ENCODE measurements at regions not wholly inside any gene's neighbourhood (a gene's known extent, or its start where the extent isn't known, plus 50 kb on each side); places are given as distances from the start of the nearest gene placed in this dataset.

DNA sequence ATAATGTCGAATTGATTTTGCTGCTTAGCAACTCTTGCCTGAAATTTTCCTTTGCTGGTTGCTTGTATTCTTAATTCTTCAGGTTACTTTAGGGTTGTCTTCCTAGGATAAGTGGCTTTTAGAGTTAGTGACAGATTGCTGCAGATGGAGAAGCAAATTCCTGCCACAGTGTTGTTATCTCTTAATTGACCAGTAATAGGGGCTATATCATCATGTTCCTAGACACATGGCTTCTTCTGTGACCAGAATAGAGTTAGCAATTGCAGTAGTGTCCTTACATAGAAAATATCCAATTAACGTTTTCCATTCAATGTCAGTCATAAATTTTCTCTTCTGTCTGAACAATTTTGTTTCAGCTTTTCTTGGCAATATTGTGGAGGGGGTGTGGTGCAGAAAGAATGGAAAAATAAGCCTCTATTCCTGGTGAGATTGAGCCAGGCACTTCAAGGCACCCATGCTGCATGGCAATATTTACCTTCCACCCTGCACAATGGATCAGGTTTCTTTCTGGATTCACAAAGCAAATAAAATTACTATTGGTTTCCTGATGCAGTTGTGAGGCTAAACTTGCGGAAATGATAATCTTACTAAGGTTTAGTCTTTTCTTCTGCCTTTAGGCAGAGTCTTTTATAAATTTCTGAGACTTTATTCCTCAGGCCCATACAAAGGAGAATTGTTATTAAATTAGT is 1481.5 kb downstream of the EFNA5 start:
- Histone ChIP-seq H3K4me3 (no peak overlapping the region), H3K27ac (no peak overlapping the region), H3K36me3 (no peaks in the 10 kb centered on the region), H3K27me3 (no peaks in the 10 kb centered on the region), H3K9me3 (ENCODE audit: low read depth) (no peaks in the 10 kb centered on the region), H3K4me1 (ENCODE audit: low read depth) (no peaks in the 10 kb centered on the region)
- DNase-seq (ENCODE audit: low read depth in 1 of 2, low spot score in 1 of 2): no peak
- no peak for TF ChIP-seq CTCF (IDR thresholded peaks at IDR 0.05; ENCODE audit: low read depth, low read length)

GRCh38 chr5:106185661-106186081 is 1485.1 kb downstream of the EFNA5 start:
- TF ChIP-seq CTCF (IDR thresholded peaks at IDR 0.05; ENCODE audit: low read depth, low read length): no peak
- Histone ChIP-seq H3K27me3 (no peaks in the 10 kb centered on the region), H3K9me3 (ENCODE audit: low read depth) (no peaks in the 10 kb centered on the region), H3K4me1 (ENCODE audit: low read depth) (peaks cover 12% of the 10 kb centered on the region), H3K27ac (no peak overlapping the region), H3K4me3 (no peak overlapping the region), H3K36me3 (no peaks in the 10 kb centered on the region)
- no peak for DNase-seq (ENCODE audit: low read depth in 1 of 2, low spot score in 1 of 2)

DNA sequence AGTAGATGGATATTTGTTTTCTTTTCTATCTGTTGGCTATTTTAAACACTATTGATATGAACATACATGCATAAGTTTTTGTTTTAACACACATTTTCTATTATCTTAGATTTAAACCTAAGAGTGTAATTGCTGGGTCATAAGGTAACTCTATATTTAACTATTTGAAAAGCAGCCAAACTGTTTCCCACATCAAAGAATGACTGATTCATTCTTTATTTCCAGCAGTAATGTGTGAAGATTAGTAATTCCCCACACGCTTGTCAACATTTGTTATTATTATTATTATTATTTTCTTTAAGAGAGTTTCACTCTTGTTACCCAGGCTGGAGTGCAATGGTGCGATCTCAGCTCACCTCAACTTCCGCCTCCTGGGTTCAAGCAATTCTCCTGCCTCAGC is 1495.8 kb downstream of the EFNA5 start:
- Histone ChIP-seq H3K36me3 (no peaks in the 10 kb centered on the region), H3K4me3 (no peak overlapping the region), H3K27ac (no peak overlapping the region), H3K9me3 (ENCODE audit: low read depth) (no peaks in the 10 kb centered on the region), H3K27me3 (no peaks in the 10 kb centered on the region), H3K4me1 (ENCODE audit: low read depth) (no peaks in the 10 kb centered on the region)
- no peak for TF ChIP-seq CTCF (IDR thresholded peaks at IDR 0.05; ENCODE audit: low read depth, low read length)
- DNase-seq (ENCODE audit: low read depth in 1 of 2, low spot score in 1 of 2): no peak

DNA sequence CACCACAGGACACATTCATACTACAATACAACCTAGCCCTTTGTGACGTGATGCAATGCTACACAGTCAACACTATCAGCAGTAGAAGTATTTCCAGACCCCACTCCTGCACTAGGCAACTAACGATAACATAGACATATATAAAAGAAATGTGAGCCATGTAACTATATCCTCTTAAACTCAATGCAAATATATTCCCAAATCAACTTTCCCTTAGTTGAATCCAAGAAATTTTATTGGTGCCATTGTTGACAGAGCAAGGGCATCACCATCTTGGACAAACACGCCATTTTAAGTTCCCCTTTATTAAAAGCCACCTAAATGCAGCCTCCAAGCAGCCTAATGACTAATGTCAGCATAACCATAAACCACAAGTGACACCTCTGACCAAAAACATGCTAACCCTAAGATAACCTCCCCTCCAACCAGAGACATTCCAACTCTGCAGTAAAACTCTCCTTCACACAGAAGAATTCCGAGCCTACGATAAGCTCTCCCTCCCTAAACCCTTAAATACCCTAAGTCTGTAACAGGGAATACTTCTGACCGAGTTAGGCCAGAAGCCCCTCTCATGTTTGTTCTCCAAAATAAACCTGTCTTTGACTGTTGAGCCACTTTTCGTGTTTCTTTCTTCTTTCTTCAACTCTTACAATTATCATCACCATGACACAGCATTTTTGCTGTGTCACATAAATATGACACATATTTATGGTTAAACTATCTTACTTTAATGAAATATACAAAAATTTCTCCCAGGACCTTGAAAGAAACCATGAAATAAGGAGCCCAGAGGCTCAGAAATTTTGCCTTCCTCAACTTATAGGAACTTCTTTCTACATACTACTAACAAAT is 1497.8 kb downstream of the EFNA5 start:
- H3K27ac ChIP-seq: no peak overlapping the region
- no peaks in the 10 kb centered on the region for H3K36me3 ChIP-seq
- no peak overlapping the region for H3K4me3 ChIP-seq
- peak in 1 of 2 donors; percentile 25 for DNase-seq (ENCODE audit: low read depth in 1 of 2, low spot score in 1 of 2)
- no peaks in the 10 kb centered on the region for H3K4me1 ChIP-seq (ENCODE audit: low read depth)
- no peaks in the 10 kb centered on the region for H3K27me3 ChIP-seq
- no peaks in the 10 kb centered on the region for H3K9me3 ChIP-seq (ENCODE audit: low read depth)
- no peak for TF ChIP-seq CTCF (IDR thresholded peaks at IDR 0.05; ENCODE audit: low read depth, low read length)

DNA sequence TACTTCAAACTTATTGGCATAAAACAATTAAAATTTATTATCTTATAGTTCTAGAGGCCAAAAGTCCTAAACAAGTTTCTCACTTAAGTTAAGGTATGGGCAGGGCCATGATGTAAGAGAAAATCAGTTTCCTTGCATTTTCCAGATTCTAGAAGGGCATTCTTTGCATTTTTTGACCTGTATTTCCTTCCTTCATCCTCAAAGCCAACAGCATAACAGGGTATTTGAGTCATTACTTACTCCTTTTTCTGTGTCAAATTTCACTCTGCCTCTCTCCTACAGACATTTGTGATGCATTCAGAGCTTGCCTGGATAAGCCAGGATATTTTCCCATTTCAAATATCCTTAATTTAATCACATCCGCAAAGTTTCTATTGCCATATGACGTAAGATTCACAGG is 1499.0 kb downstream of the EFNA5 start:
- H3K4me3 ChIP-seq: no peak overlapping the region
- H3K4me1 ChIP-seq (ENCODE audit: low read depth): no peaks in the 10 kb centered on the region
- H3K9me3 ChIP-seq (ENCODE audit: low read depth): no peaks in the 10 kb centered on the region
- TF ChIP-seq CTCF (IDR thresholded peaks at IDR 0.05; ENCODE audit: low read depth, low read length): no peak
- no peaks in the 10 kb centered on the region for H3K27me3 ChIP-seq
- no peaks in the 10 kb centered on the region for H3K36me3 ChIP-seq
- DNase-seq (ENCODE audit: low read depth in 1 of 2, low spot score in 1 of 2): peak in 1 of 2 donors; percentile 14
- no peak overlapping the region for H3K27ac ChIP-seq
